ENCODE measurements at regions not wholly inside any gene's neighbourhood (a gene's known extent, or its start where the extent isn't known, plus 50 kb on each side); places are given as distances from the start of the nearest gene placed in this dataset.

DNA sequence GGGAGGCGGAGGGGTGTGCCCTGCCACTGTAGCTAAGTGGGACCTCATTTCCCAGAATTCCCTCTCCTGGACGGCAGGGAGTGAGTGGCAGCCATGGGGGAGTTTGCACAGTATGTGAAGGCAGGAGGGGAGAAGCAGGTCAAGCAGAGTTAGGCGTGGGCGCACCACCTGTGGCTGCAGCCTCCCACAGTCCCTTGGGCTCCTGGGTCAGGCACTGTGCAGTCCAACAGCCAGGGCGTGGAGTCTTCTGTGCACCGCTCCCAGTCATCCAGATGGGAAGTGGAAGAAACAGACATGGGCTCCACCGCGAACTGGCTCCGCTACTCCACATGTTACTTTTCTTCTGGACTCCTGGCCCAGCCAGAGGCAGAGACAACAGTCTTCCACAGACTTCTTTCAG is 85.4 kb upstream of the TIAM1 start (continued):
- TF ChIP-seq, protein P1, sequence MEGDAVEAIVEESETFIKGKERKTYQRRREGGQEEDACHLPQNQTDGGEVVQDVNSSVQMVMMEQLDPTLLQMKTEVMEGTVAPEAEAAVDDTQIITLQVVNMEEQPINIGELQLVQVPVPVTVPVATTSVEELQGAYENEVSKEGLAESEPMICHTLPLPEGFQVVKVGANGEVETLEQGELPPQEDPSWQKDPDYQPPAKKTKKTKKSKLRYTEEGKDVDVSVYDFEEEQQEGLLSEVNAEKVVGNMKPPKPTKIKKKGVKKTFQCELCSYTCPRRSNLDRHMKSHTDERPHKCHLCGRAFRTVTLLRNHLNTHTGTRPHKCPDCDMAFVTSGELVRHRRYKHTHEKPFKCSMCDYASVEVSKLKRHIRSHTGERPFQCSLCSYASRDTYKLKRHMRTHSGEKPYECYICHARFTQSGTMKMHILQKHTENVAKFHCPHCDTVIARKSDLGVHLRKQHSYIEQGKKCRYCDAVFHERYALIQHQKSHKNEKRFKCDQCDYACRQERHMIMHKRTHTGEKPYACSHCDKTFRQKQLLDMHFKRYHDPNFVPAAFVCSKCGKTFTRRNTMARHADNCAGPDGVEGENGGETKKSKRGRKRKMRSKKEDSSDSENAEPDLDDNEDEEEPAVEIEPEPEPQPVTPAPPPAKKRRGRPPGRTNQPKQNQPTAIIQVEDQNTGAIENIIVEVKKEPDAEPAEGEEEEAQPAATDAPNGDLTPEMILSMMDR (IDR thresholded peaks at IDR 0.05; ENCODE audit: poor library complexity, severe bottlenecking) = no peak

DNA sequence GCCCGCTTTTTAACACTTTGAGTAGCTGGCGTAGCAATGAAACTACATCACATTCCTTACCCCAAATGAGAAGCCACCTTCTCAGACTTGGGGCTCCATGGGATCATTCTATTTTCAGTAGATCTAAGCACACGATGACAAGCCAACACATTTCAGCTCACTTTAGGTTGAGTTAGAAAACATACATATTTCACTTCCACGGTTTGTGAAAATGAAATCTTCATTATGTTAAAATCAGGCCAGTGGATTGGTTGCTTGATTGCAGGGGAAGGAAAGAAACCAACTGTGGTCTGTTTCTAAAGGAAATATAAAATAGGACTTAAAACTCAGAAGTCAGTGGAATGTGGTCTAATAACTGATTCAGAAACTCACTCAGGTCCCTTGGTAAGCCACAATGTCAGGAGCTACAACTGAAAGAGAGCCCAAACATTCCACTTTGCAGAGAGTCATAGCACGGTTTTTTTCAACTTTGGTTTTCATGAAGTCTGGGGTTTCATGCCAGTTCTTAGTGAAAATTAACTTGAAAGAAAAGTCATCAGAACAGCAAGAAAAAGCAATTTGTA is 82.3 kb upstream of the TIAM1 start:
- Histone ChIP-seq H3K36me3 (ENCODE audit: insufficient read depth, low read length) (no peaks in the 10 kb centered on the region), H4K20me1 (ENCODE audit: insufficient read depth) (no peaks in the 10 kb centered on the region), H3K9ac (ENCODE audit: low read length) (no peak overlapping the region), H2AFZ (ENCODE audit: low read depth, low read length) (no peak overlapping the region), H3K9me2 (ENCODE audit: insufficient read depth, low read length) (no peaks in the 10 kb centered on the region), H3K4me3 (ENCODE audit: low read length) (no peak overlapping the region), H3K27ac (ENCODE audit: low read length) (no peak overlapping the region), H3F3A (ENCODE audit: insufficient read depth, low read length, poor library complexity, severe bottlenecking) (no peaks in the 10 kb centered on the region), H3K4me2 (ENCODE audit: low read length) (no peak overlapping the region), H3K27me3 (ENCODE audit: insufficient read depth, low read depth, low read length) (no peaks in the 10 kb centered on the region), H3K79me2 (replicated peaks; ENCODE audit: insufficient read depth, low read length) (no peaks in the 10 kb centered on the region), H3K9me3 (ENCODE audit: low read length) (no peaks in the 10 kb centered on the region)
- no peak for TF ChIP-seq MXI1 (conservative IDR thresholded peaks at IDR 0.05; ENCODE audit: poor library complexity, severe bottlenecking)
- TF ChIP-seq POLR2AphosphoS5 (IDR thresholded peaks at IDR 0.05) = no peak
- TF ChIP-seq RAD21 (conservative IDR thresholded peaks at IDR 0.05) = no peak
- TF ChIP-seq SMC3 (conservative IDR thresholded peaks at IDR 0.05; ENCODE audit: poor library complexity) = no peak
- TF ChIP-seq EZH2 (IDR thresholded peaks at IDR 0.05; ENCODE audit: borderline replicate concordance, insufficient read depth, low read length, poor library complexity, severe bottlenecking) = no peak
- TF ChIP-seq, protein P2, sequence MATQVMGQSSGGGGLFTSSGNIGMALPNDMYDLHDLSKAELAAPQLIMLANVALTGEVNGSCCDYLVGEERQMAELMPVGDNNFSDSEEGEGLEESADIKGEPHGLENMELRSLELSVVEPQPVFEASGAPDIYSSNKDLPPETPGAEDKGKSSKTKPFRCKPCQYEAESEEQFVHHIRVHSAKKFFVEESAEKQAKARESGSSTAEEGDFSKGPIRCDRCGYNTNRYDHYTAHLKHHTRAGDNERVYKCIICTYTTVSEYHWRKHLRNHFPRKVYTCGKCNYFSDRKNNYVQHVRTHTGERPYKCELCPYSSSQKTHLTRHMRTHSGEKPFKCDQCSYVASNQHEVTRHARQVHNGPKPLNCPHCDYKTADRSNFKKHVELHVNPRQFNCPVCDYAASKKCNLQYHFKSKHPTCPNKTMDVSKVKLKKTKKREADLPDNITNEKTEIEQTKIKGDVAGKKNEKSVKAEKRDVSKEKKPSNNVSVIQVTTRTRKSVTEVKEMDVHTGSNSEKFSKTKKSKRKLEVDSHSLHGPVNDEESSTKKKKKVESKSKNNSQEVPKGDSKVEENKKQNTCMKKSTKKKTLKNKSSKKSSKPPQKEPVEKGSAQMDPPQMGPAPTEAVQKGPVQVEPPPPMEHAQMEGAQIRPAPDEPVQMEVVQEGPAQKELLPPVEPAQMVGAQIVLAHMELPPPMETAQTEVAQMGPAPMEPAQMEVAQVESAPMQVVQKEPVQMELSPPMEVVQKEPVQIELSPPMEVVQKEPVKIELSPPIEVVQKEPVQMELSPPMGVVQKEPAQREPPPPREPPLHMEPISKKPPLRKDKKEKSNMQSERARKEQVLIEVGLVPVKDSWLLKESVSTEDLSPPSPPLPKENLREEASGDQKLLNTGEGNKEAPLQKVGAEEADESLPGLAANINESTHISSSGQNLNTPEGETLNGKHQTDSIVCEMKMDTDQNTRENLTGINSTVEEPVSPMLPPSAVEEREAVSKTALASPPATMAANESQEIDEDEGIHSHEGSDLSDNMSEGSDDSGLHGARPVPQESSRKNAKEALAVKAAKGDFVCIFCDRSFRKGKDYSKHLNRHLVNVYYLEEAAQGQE (IDR thresholded peaks at IDR 0.05; ENCODE audit: borderline replicate concordance) = no peak
- TF ChIP-seq EP300 (conservative IDR thresholded peaks at IDR 0.05; ENCODE audit: poor library complexity, severe bottlenecking) = no peak
- TF ChIP-seq, protein P1 (IDR thresholded peaks at IDR 0.05; ENCODE audit: poor library complexity, severe bottlenecking) = no peak
- TF ChIP-seq TAF1 (IDR thresholded peaks at IDR 0.05; ENCODE audit: low read depth) = no peak

Measured in neural cell (in vitro differentiated cells).